ENCODE measurements at regions not wholly inside any gene's neighbourhood (a gene's known extent, or its start where the extent isn't known, plus 50 kb on each side); places are given as distances from the start of the nearest gene placed in this dataset.

DNA sequence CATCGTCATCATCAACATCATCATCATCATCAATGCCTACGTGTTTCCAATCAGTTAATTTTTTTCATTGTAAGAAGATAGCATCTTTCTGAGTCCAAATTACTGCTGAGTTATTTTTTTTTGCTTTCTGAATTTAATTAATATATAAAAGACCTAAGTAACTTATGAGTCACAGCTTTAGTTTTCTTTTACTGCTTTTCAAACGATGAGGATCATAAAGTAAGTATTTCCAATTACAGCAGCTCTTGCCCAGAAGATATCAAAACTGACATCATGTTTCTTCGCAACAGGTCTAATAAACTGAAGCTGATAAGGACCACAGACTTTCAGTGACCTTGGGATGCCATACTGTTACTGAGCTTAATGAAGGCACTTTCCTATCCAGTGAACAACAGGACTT lies 442.2 kb downstream of the DSEL start:
- TF ChIP-seq, protein P1, sequence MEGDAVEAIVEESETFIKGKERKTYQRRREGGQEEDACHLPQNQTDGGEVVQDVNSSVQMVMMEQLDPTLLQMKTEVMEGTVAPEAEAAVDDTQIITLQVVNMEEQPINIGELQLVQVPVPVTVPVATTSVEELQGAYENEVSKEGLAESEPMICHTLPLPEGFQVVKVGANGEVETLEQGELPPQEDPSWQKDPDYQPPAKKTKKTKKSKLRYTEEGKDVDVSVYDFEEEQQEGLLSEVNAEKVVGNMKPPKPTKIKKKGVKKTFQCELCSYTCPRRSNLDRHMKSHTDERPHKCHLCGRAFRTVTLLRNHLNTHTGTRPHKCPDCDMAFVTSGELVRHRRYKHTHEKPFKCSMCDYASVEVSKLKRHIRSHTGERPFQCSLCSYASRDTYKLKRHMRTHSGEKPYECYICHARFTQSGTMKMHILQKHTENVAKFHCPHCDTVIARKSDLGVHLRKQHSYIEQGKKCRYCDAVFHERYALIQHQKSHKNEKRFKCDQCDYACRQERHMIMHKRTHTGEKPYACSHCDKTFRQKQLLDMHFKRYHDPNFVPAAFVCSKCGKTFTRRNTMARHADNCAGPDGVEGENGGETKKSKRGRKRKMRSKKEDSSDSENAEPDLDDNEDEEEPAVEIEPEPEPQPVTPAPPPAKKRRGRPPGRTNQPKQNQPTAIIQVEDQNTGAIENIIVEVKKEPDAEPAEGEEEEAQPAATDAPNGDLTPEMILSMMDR (IDR thresholded peaks at IDR 0.05; ENCODE audit: low read length) = no peak
- no peak for TF ChIP-seq EZH2 (optimal IDR thresholded peaks at IDR 0.05; ENCODE audit: low read depth, low read length)
